HG02970 (cell line): ENCODE measurements at regions not wholly inside any gene's neighbourhood (a gene's known extent, or its start where the extent isn't known, plus 50 kb on each side); places are given as distances from the start of the nearest gene placed in this dataset.
"Not testable (repeated sequence)": the region's sequence is repeated elsewhere in the genome, so short reads cannot be mapped to it uniquely, and the experiment has no call there.

Source experiments
- ATAC-seq: cut with Tn5 transposase; IDR thresholded peaks from one replicate; pipeline ENCODE4 v1.9.1; 2021; ENCODE audit warnings: mild to moderate bottlenecking, moderate library complexity, moderate number of reproducible peaks; ENCODE audit not compliant: unreplicated experiment, low FRiP score

- no peak for ATAC-seq
Measured at GRCh38 chr7:109549471-109550193, 980.0 kb downstream of the DNAJB9 start.

- no peak for ATAC-seq
Measured at GRCh38 chr7:109552017-109552416, 982.3 kb downstream of the DNAJB9 start.

- no peak for ATAC-seq
Measured at GRCh38 chr7:109577265-109577664, 1007.6 kb downstream of the DNAJB9 start.

- ATAC-seq, result no peak
Measured at GRCh38 chr7:109579901-109580300, 1010.2 kb downstream of the DNAJB9 start.

GRCh38 chr7:109582211-109582610, 1012.5 kb downstream of the DNAJB9 start:
- ATAC-seq, result no peak

- not testable (repeated sequence) for ATAC-seq
Measured at GRCh38 chr7:109596948-109597347, 1027.3 kb downstream of the DNAJB9 start.

- no peak for ATAC-seq
Measured at GRCh38 chr7:109611656-109612055, 1042.0 kb downstream of the DNAJB9 start.

GRCh38 chr7:109616551-109617069, 1046.9 kb downstream of the DNAJB9 start:
- no peak for ATAC-seq

GRCh38 chr7:109622320-109622719, 1052.6 kb downstream of the DNAJB9 start:
- ATAC-seq, result no peak

GRCh38 chr7:109632890-109633289, 1063.2 kb downstream of the DNAJB9 start:
- not testable (repeated sequence) for ATAC-seq

- no peak for ATAC-seq
Measured at GRCh38 chr7:109635374-109635773, 1065.7 kb downstream of the DNAJB9 start.

GRCh38 chr7:109637428-109637990, 1067.8 kb downstream of the DNAJB9 start:
- no peak for ATAC-seq

- ATAC-seq, result no peak
Measured at GRCh38 chr7:109638321-109638720, 1068.6 kb downstream of the DNAJB9 start.

GRCh38 chr7:109639561-109639960, 1069.9 kb downstream of the DNAJB9 start:
- no peak for ATAC-seq

- ATAC-seq, result no peak
Measured at GRCh38 chr7:109641445-109641844, 1071.8 kb downstream of the DNAJB9 start.

- ATAC-seq, result no peak
Measured at GRCh38 chr7:109646124-109646523, 1076.5 kb downstream of the DNAJB9 start.

- not testable (repeated sequence) for ATAC-seq
Measured at GRCh38 chr7:109646594-109646993, 1076.9 kb downstream of the DNAJB9 start.

- ATAC-seq, result not testable (repeated sequence)
Measured at GRCh38 chr7:109647263-109647662, 1077.6 kb downstream of the DNAJB9 start.

- ATAC-seq, result no peak
Measured at GRCh38 chr7:109659261-109659660, 1089.6 kb downstream of the DNAJB9 start.

GRCh38 chr7:109660401-109660800, 1090.7 kb downstream of the DNAJB9 start:
- ATAC-seq, result no peak

GRCh38 chr7:109663806-109664205, 1094.1 kb downstream of the DNAJB9 start:
- no peak for ATAC-seq

GRCh38 chr7:109687269-109687668, 1117.6 kb downstream of the DNAJB9 start:
- not testable (repeated sequence) for ATAC-seq
